HG03066 (cell line): ENCODE measurements at regions not wholly inside any gene's neighbourhood (a gene's known extent, or its start where the extent isn't known, plus 50 kb on each side); places are given as distances from the start of the nearest gene placed in this dataset.
"Not testable (repeated sequence)": the region's sequence is repeated elsewhere in the genome, so short reads cannot be mapped to it uniquely, and the experiment has no call there.

ENCODE experiments used
- ATAC-seq: cut with Tn5 transposase; IDR thresholded peaks from one replicate; pipeline ENCODE4 v1.9.1; 2021; ENCODE audit warnings: low read depth; ENCODE audit not compliant: unreplicated experiment

GRCh38 chr5:116964438-116964837 lies 389.8 kb upstream of the SEMA6A start:
- ATAC-seq = no peak

GRCh38 chr5:116961021-116961420 lies 386.4 kb upstream of the SEMA6A start:
- no peak for ATAC-seq

- ATAC-seq = no peak
These were observed 385.2 kb upstream of the SEMA6A start for GRCh38 chr5:116959843-116960242.

GRCh38 chr5:116953251-116953930 lies 378.8 kb upstream of the SEMA6A start:
- ATAC-seq = no peak

- no peak for ATAC-seq
These were observed 376.6 kb upstream of the SEMA6A start for GRCh38 chr5:116951219-116951618.

- ATAC-seq = peak; percentile 100
These were observed 373.3 kb upstream of the SEMA6A start for GRCh38 chr5:116947691-116948528.

GRCh38 chr5:116945613-116946382 lies 371.2 kb upstream of the SEMA6A start:
- not testable (repeated sequence) for ATAC-seq

- no peak for ATAC-seq
These were observed 369.6 kb upstream of the SEMA6A start for GRCh38 chr5:116944183-116944582.

GRCh38 chr5:116942622-116943021 lies 368.0 kb upstream of the SEMA6A start:
- ATAC-seq = no peak

- no peak for ATAC-seq
These were observed 365.0 kb upstream of the SEMA6A start for GRCh38 chr5:116939641-116940040.

GRCh38 chr5:116938488-116938887 lies 363.9 kb upstream of the SEMA6A start:
- ATAC-seq = no peak

GRCh38 chr5:116935561-116936162 lies 361.0 kb upstream of the SEMA6A start:
- no peak for ATAC-seq

GRCh38 chr5:116930616-116931015 lies 356.0 kb upstream of the SEMA6A start:
- no peak for ATAC-seq

- no peak for ATAC-seq
These were observed 348.7 kb upstream of the SEMA6A start for GRCh38 chr5:116923344-116923743.

GRCh38 chr5:116922532-116922931 lies 347.9 kb upstream of the SEMA6A start:
- ATAC-seq = peak; percentile 82

GRCh38 chr5:116914869-116915504 lies 340.4 kb upstream of the SEMA6A start:
- no peak for ATAC-seq

- no peak for ATAC-seq
These were observed 337.6 kb upstream of the SEMA6A start for GRCh38 chr5:116912221-116912620.

GRCh38 chr5:116911074-116911473 lies 336.5 kb upstream of the SEMA6A start:
- no peak for ATAC-seq

GRCh38 chr5:116908537-116908936 lies 333.9 kb upstream of the SEMA6A start:
- peak; percentile 75 for ATAC-seq

- ATAC-seq = no peak
These were observed 331.3 kb upstream of the SEMA6A start for GRCh38 chr5:116905885-116906284.
